ENCODE measurements at regions not wholly inside any gene's neighbourhood (a gene's known extent, or its start where the extent isn't known, plus 50 kb on each side); places are given as distances from the start of the nearest gene placed in this dataset.

DNA sequence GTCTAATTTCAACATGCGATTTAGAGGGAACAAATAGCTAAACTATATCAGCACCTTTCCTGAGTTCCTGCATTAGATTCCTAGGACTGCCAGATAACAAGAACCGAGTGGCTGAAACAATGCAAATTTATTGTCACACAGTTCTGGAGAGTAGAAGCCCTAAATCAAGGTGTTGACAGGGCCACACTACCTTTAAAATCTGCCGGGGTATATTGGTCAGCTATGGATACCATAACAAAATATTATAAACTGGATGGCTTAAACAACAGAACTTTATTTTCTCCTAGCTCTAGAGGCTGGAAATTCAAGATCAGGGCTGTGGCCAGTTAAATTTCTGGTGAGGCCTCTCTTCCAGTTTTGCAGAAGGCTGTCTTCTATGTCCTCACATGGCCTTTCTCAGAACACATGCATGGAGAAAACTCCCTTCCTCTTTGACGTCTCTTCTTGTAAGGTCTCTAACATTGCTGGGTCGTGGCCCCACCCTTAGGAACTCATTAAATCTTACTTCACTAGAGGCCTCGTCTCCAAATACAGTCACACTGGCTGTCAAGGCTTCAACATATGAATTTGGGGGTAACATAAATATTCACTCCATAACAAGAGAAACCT is 144.3 kb downstream of the FCRL5 start:
- TF ChIP-seq, protein P1, sequence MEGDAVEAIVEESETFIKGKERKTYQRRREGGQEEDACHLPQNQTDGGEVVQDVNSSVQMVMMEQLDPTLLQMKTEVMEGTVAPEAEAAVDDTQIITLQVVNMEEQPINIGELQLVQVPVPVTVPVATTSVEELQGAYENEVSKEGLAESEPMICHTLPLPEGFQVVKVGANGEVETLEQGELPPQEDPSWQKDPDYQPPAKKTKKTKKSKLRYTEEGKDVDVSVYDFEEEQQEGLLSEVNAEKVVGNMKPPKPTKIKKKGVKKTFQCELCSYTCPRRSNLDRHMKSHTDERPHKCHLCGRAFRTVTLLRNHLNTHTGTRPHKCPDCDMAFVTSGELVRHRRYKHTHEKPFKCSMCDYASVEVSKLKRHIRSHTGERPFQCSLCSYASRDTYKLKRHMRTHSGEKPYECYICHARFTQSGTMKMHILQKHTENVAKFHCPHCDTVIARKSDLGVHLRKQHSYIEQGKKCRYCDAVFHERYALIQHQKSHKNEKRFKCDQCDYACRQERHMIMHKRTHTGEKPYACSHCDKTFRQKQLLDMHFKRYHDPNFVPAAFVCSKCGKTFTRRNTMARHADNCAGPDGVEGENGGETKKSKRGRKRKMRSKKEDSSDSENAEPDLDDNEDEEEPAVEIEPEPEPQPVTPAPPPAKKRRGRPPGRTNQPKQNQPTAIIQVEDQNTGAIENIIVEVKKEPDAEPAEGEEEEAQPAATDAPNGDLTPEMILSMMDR (IDR thresholded peaks at IDR 0.05) = no peak
- TF ChIP-seq POLR2A (IDR thresholded peaks at IDR 0.05) (no peak), EP300 (IDR thresholded peaks at IDR 0.05) (no peak)

Measured in tibial nerve (tissue), 4 donors.